ENCODE measurements at regions not wholly inside any gene's neighbourhood (a gene's known extent, or its start where the extent isn't known, plus 50 kb on each side); places are given as distances from the start of the nearest gene placed in this dataset.

GRCh38 chr20:43853174-43853803 lies 61.4 kb upstream of the TOX2 start:
- TF ChIP-seq, protein P1, sequence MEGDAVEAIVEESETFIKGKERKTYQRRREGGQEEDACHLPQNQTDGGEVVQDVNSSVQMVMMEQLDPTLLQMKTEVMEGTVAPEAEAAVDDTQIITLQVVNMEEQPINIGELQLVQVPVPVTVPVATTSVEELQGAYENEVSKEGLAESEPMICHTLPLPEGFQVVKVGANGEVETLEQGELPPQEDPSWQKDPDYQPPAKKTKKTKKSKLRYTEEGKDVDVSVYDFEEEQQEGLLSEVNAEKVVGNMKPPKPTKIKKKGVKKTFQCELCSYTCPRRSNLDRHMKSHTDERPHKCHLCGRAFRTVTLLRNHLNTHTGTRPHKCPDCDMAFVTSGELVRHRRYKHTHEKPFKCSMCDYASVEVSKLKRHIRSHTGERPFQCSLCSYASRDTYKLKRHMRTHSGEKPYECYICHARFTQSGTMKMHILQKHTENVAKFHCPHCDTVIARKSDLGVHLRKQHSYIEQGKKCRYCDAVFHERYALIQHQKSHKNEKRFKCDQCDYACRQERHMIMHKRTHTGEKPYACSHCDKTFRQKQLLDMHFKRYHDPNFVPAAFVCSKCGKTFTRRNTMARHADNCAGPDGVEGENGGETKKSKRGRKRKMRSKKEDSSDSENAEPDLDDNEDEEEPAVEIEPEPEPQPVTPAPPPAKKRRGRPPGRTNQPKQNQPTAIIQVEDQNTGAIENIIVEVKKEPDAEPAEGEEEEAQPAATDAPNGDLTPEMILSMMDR (IDR thresholded peaks at IDR 0.05), result no peak
- no peak for TF ChIP-seq POLR2A (IDR thresholded peaks at IDR 0.05)

Data from testis (tissue), 2 donors.